ENCODE measurements at regions not wholly inside any gene's neighbourhood (a gene's known extent, or its start where the extent isn't known, plus 50 kb on each side); places are given as distances from the start of the nearest gene placed in this dataset.

DNA sequence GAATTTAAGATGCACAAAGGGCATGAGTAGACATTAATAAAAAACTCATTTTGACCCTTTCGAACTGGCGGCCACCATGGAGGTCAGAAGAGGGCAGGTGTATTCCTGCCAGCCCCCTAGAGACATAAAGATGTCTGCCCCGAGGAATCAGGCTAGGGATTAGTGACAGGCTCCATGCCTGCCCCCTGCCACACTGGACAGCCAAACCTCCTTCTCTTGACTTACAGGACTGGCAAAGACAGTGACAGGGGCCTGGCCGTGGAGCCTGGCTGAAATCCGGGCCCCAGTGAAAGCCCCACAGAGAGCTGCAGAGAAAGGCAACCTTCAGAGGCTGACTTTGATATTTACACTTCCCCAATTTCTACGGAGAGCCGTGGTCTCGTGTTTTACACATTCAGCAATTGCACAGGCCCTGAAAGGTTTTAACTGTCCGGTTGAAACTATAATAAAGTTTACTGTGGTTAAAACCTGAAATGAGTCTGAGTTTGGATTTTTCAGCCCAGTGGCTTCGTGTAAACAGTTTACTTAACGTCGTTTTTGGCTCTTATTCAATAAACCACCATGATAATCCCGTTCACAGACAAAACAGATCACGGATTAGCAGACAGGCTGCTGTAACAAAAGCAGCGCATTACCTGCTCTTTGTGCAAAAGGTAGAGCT, 243.9 kb upstream of the MYOCD start:
- CTCF ChIA-PET, result no interaction called here
- no peak for DNase-seq (ENCODE audit: low spot score)
- H3K27ac ChIP-seq (ENCODE audit: low read depth, low read length, poor library complexity, severe bottlenecking), result no peak overlapping the region
- H3K36me3 ChIP-seq (ENCODE audit: insufficient read depth, low read length, poor library complexity, severe bottlenecking), result no peaks in the 10 kb centered on the region
- POLR2A ChIA-PET (ENCODE audit: low non-redundant PET), result no interaction called here
- no peaks in the 10 kb centered on the region for H3K4me1 ChIP-seq (ENCODE audit: insufficient read depth, low read length, poor library complexity, severe bottlenecking)
- TF ChIP-seq EZH2 (IDR thresholded peaks at IDR 0.05; ENCODE audit: borderline replicate concordance, low read depth, low read length, poor library complexity, severe bottlenecking), result no peak
- TF ChIP-seq, protein P1, sequence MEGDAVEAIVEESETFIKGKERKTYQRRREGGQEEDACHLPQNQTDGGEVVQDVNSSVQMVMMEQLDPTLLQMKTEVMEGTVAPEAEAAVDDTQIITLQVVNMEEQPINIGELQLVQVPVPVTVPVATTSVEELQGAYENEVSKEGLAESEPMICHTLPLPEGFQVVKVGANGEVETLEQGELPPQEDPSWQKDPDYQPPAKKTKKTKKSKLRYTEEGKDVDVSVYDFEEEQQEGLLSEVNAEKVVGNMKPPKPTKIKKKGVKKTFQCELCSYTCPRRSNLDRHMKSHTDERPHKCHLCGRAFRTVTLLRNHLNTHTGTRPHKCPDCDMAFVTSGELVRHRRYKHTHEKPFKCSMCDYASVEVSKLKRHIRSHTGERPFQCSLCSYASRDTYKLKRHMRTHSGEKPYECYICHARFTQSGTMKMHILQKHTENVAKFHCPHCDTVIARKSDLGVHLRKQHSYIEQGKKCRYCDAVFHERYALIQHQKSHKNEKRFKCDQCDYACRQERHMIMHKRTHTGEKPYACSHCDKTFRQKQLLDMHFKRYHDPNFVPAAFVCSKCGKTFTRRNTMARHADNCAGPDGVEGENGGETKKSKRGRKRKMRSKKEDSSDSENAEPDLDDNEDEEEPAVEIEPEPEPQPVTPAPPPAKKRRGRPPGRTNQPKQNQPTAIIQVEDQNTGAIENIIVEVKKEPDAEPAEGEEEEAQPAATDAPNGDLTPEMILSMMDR (conservative IDR thresholded peaks at IDR 0.05; ENCODE audit: low read depth, low read length), result no peak
- no peaks in the 10 kb centered on the region for H3K9me3 ChIP-seq (ENCODE audit: low read depth, low read length, poor library complexity, severe bottlenecking)
- H3K4me3 ChIP-seq (ENCODE audit: low read depth, low read length, poor library complexity, severe bottlenecking), result no peak overlapping the region
- no peaks in the 10 kb centered on the region for H3K27me3 ChIP-seq (replicated peaks; ENCODE audit: insufficient read depth, low read depth, low read length, poor library complexity)
- BruUV-seq (replicated peaks), result no TSS peak
- intact Hi-C loops (cut with micrococcal nuclease; ENCODE audit: unreplicated experiment), result no loop called here

DNA sequence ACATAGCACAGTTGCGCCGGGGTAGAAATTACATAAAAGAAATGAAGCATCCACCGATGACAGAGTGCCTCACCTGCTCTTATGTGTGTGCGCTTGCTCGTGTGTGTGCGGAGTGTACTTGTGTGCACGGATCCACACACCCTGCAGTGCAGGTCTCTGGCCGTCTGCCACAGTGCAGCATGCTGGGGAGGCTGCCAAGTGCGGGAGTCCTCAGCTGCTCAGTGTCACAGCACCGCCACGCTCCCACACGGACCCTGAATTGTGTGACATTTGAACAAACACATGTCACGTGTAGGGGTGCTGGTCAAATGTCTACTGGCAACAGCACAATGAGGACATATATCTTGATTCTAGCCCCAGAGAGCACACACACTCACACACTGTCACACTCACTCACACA, 243.0 kb upstream of the MYOCD start:
- CTCF ChIA-PET, result no interaction called here
- no peak overlapping the region for H3K4me3 ChIP-seq (ENCODE audit: low read depth, low read length, poor library complexity, severe bottlenecking)
- no TSS peak for BruUV-seq (replicated peaks)
- DNase-seq (ENCODE audit: low spot score), result no peak
- POLR2A ChIA-PET (ENCODE audit: low non-redundant PET), result no interaction called here
- H3K27me3 ChIP-seq (replicated peaks; ENCODE audit: insufficient read depth, low read depth, low read length, poor library complexity), result no peaks in the 10 kb centered on the region
- H3K27ac ChIP-seq (ENCODE audit: low read depth, low read length, poor library complexity, severe bottlenecking), result no peak overlapping the region
- no peaks in the 10 kb centered on the region for H3K9me3 ChIP-seq (ENCODE audit: low read depth, low read length, poor library complexity, severe bottlenecking)
- intact Hi-C loops (cut with micrococcal nuclease; ENCODE audit: unreplicated experiment), result no loop called here
- TF ChIP-seq EZH2 (IDR thresholded peaks at IDR 0.05; ENCODE audit: borderline replicate concordance, low read depth, low read length, poor library complexity, severe bottlenecking), result no peak
- TF ChIP-seq, protein P1 (conservative IDR thresholded peaks at IDR 0.05; ENCODE audit: low read depth, low read length), result no peak
- no peaks in the 10 kb centered on the region for H3K4me1 ChIP-seq (ENCODE audit: insufficient read depth, low read length, poor library complexity, severe bottlenecking)
- H3K36me3 ChIP-seq (ENCODE audit: insufficient read depth, low read length, poor library complexity, severe bottlenecking), result no peaks in the 10 kb centered on the region

DNA sequence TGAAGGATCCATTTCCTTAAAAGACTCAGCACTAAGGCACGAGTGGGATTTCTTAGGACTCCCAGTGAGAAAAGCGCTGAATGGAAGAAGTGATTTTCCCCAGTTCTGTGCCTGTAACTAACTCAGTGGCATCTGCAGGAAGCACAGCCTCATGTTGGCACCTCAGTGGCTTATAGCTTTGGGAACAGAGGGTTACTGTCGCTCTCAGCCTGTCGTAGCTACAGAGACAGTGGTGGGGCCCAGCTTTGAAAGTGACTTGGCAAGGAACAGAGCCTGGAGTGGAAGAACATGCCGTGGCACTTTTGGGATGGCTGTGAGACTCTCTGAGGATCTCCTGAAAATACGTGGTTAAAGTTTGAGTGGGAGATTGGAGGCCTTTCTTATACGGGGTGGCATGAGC, 242.4 kb upstream of the MYOCD start:
- CTCF ChIA-PET, result no interaction called here
- H3K9me3 ChIP-seq (ENCODE audit: low read depth, low read length, poor library complexity, severe bottlenecking), result no peaks in the 10 kb centered on the region
- no TSS peak for BruUV-seq (replicated peaks)
- no peaks in the 10 kb centered on the region for H3K27me3 ChIP-seq (replicated peaks; ENCODE audit: insufficient read depth, low read depth, low read length, poor library complexity)
- H3K27ac ChIP-seq (ENCODE audit: low read depth, low read length, poor library complexity, severe bottlenecking), result no peak overlapping the region
- intact Hi-C loops (cut with micrococcal nuclease; ENCODE audit: unreplicated experiment), result no loop called here
- no peak for DNase-seq (ENCODE audit: low spot score)
- TF ChIP-seq, protein P1 (conservative IDR thresholded peaks at IDR 0.05; ENCODE audit: low read depth, low read length), result no peak
- no peak for TF ChIP-seq EZH2 (IDR thresholded peaks at IDR 0.05; ENCODE audit: borderline replicate concordance, low read depth, low read length, poor library complexity, severe bottlenecking)
- H3K4me1 ChIP-seq (ENCODE audit: insufficient read depth, low read length, poor library complexity, severe bottlenecking), result no peaks in the 10 kb centered on the region
- H3K4me3 ChIP-seq (ENCODE audit: low read depth, low read length, poor library complexity, severe bottlenecking), result no peak overlapping the region
- POLR2A ChIA-PET (ENCODE audit: low non-redundant PET), result no interaction called here
- H3K36me3 ChIP-seq (ENCODE audit: insufficient read depth, low read length, poor library complexity, severe bottlenecking), result no peaks in the 10 kb centered on the region
